ENCODE measurements at regions not wholly inside any gene's neighbourhood (a gene's known extent, or its start where the extent isn't known, plus 50 kb on each side); places are given as distances from the start of the nearest gene placed in this dataset.
"Not testable (repeated sequence)": the region's sequence is repeated elsewhere in the genome, so short reads cannot be mapped to it uniquely, and the experiment has no call there.

DNA sequence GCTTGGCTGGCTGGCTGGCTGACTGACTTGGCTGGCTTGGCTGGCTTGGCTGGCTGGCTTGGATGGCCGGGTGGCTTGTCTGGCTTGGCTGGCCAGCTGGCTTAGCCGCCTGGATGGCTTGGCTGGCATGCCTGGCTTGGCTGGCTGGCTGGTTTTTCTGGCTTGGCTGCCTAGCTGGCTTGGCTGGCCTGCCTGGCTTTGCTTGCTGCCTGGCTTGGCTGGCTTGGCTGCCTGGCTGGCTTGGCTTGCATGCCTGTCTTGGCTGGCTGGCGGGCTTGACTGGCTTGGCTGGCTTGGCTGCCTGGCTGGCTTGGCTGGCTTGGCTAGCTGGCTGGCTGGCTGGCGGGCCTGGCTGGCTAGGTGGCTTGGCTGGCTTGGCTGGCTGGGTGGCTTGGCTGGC lies 2830.5 kb downstream of the RPIA start:
- DNase-seq (ENCODE audit: low spot score), result not testable (repeated sequence)

- DNase-seq (ENCODE audit: low spot score), result not testable (repeated sequence)
Observed at GRCh38 chr2:91522877-91523276, 2831.4 kb downstream of the RPIA start.

DNA sequence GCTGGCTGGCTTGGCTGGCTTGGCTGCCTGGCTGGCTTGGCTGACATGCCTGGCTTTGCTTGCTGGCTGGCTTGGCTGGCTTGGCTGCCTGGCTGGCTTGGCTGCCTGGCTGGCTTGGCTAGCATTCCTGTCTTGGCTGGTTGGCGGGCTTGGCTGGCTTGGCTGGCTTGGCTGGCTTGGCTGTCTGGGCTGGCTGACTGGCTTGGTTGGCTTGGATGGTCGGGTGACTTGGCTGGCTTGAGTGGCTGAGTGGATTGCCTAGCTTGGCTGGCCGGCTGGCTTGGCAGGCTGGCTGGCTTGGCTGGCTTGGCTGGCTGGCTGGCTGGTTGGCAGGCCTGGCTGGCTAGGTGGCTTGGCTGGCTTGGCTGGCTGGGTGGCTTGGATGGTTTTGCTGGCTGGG lies 2832.3 kb downstream of the RPIA start:
- DNase-seq (ENCODE audit: low spot score), result not testable (repeated sequence)

DNA sequence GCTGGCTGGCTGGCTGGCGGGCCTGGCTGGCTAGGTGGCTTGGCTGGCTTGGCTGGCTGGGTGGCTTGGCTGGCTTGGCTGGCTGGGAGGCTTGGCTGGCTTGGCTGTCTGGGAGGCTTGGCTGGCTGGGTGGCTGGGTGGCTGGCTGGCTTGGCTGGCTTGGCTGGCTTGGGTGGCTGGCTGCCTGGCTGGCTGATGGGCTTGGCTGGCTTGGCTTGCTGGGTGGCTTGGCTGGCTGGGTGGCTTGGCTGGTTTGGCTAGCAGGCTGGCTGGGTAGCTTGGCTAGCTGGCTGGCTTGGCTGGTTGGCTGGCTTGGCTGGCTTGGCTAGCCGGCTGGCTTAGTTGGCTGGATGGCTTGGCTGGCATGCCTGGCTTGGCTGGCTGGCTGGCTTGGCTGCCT lies 2834.1 kb downstream of the RPIA start:
- not testable (repeated sequence) for DNase-seq (ENCODE audit: low spot score)

GRCh38 chr2:91526083-91526482 lies 2834.6 kb downstream of the RPIA start:
- DNase-seq (ENCODE audit: low spot score), result not testable (repeated sequence)

DNA sequence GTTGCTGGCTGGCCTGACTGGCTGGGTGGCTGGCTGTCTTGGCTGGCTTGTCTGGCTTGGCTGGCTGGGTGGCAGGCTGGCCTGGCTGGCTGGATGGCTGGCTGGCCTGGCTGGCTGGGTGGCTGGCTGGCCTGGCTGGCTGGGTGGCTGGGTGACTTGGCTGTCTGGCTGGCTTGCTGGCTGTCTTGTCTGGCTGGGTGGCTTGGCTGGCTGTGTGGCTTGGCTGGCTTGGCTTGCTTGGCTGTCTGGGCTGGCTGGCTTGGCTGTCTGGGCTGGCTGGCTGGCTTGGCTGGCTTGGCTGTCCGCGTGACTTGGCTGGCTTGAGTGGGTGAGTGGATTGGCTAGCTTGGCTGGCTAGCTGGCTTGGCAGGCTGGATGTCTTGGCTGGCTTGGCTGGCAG lies 2835.6 kb downstream of the RPIA start:
- not testable (repeated sequence) for DNase-seq (ENCODE audit: low spot score)

DNA sequence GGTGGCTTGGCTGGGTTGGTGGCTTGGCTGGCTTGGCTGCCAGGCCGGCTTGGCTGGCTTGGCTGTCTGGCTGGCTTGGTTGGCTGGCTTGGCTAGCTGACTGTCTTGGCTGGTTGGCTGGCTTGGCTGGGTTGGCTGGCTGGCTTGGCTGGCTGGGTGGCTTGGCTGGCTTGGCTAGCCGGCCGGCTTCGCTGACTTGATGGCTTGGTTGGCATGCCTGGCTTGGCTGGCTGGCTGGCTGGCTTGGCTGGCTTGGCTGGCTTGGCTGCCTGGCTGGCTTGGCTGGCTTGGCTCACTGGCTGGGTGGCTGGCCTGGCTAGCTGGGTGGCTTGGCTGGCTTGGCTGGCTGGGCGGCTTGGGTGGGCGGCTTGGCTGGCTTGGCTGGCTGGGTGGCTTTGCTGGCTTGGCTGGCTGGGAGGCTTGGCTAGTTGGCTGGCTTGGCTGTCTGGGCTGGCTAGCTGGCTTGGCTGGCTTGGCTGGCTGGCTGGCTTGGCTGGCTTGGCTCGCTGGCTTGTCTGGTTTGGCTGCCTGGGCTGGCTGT lies 2836.1 kb downstream of the RPIA start:
- DNase-seq (ENCODE audit: low spot score), result not testable (repeated sequence)

- not testable (repeated sequence) for DNase-seq (ENCODE audit: low spot score)
Observed at GRCh38 chr2:91528361-91528760, 2836.9 kb downstream of the RPIA start.

DNA sequence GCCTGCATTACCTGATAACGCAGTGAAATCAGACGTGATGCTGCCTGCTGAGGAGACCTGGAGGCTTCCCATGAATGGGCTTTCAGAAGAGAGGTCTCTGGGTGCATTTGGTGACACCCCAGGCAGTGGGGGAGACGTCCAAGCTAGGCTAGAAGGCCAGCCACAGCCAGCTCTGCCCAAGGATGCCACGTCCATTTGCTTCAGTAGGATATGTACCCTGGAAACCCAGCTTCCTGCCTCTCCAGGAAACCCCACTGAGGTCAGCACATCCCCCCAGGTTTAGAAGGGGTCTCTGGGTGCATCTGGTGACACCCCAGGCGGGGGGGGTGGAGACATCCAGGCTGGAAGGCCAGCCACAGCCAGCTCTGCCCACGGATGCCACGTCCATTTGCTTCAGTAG lies 2844.6 kb downstream of the RPIA start:
- not testable (repeated sequence) for DNase-seq (ENCODE audit: low spot score)

DNA sequence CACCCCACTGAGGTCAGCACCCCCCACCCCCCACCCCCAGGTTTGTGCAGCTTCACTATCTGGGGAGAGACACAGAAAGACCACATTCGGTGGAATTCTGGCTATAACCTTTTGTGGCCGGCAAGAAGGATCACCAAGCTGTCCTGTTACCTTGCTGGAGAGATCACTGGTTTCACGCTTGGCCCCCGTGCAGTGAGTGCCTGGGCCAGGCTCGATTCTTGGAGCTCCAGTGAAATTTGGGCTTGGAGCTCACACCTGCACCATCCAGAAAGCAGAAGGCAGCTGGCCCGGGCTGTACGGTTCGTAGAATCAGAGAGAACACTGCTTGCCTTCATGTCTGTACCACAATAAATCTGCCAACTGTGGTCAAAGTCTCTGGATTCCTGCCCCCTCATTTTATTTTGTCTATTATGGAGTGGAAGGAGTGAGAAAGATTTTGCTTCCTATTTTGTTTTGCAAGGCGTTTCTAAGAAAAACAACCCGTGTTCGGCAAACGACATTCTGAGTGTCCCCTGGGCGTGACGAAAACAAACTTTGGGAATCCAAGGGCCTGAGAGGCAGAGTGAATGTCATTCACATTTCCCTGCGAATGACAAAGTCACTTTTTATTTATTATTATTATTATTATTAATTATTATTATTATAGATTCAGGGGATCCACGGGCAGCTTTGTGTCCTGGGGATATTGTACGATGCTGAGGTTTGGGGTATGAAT lies 2845.2 kb downstream of the RPIA start:
- DNase-seq (ENCODE audit: low spot score), result not testable (repeated sequence)

DNA sequence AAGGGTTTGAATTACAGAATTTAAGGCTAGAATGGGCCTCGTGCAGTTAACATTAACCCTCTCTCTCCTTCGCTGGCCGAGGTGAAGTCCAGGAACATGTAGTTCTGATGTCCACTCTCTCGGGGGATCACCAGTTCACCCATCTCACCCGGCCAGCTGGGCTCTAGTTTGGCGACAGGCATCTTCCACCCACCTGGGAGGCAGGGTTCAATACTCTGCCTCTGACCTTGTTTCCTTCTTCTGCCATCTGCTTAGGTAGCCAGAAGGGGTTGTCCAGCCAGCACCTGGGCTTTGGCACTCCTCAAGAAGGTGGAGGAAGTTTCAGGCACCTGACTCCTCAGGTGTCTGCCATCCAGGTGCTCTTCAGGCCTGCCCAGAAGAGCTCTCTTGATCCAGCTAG lies 2857.8 kb downstream of the RPIA start:
- DNase-seq (ENCODE audit: low spot score), result not testable (repeated sequence)

- DNase-seq (ENCODE audit: low spot score), result not testable (repeated sequence)
Observed at GRCh38 chr2:91558234-91558633, 2866.8 kb downstream of the RPIA start.

DNA sequence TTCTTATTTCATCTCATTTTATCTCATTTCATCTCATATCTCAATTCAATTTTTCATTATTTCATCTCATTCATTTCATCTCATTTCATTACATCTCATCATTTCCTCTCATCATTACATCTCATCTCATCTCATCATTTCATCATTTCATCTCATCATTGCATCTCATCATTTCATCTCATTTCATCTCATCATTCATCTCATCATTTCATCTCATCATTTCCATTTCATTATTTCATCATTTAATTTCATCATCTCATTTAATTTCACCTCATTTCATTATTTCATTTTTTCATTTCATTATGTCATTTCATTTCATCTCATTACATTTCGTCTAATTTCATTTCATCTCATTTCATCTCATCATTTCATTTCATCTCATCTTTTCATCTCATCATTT lies 2867.8 kb downstream of the RPIA start:
- DNase-seq (ENCODE audit: low spot score), result not testable (repeated sequence)

DNA sequence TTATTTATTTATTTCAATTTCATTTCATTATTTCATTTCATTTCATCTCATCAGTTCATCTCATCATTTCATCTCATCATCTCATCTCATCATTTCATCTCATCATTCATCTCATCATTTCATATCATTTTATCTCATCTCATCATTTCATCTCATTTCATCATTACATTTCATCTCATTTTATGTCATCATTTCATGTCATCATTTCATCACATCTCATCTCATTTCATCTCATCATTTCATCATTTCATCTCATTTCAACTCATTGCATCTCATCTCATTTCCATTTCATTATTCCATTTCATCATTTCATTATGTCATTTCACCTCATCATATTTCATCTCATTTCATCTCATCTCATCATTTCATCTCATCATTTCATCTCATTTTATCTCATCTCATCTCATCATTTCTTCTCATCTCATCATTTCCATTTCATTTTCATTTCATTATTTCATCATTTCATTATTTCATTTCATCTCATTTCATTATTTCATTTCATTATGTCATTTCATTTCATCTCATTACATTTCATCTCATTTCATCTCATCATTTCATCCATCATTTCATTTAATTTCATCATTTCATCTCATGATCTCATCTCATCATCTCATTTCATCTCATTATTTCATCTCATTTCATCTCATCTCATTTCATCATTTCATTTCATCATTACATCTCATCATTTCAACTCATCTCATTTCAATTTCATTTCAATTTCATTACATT lies 2868.6 kb downstream of the RPIA start:
- DNase-seq (ENCODE audit: low spot score), result not testable (repeated sequence)

- DNase-seq (ENCODE audit: low spot score), result not testable (repeated sequence)
Observed at GRCh38 chr2:91562184-91562583, 2870.7 kb downstream of the RPIA start.

DNA sequence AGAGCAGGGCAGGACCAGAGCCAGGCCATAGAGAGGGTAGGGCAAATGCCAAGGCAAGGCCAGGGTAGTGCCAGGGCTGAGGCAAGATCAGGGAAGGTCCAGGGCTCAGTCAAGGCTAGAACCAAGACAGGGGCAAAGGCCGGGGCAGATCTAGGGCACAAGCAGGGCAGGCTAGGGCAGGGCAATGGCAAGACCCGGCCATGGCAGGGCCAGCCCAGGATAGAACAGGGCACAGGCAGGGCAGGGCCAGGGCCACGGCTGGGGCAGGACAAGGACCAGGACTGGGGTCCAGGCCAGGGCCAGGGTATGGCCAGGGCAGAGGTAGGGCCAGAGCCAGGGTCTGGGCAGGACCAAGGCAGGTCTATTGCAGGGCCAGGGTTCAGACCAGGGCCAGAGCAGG lies 2873.2 kb downstream of the RPIA start:
- DNase-seq (ENCODE audit: low spot score), result not testable (repeated sequence)

GRCh38 chr2:91565689-91566430 lies 2874.4 kb downstream of the RPIA start:
- not testable (repeated sequence) for DNase-seq (ENCODE audit: low spot score)

GRCh38 chr2:91566611-91567010 lies 2875.1 kb downstream of the RPIA start:
- DNase-seq (ENCODE audit: low spot score), result not testable (repeated sequence)

- not testable (repeated sequence) for DNase-seq (ENCODE audit: low spot score)
Observed at GRCh38 chr2:91567546-91568335, 2876.3 kb downstream of the RPIA start.

DNA sequence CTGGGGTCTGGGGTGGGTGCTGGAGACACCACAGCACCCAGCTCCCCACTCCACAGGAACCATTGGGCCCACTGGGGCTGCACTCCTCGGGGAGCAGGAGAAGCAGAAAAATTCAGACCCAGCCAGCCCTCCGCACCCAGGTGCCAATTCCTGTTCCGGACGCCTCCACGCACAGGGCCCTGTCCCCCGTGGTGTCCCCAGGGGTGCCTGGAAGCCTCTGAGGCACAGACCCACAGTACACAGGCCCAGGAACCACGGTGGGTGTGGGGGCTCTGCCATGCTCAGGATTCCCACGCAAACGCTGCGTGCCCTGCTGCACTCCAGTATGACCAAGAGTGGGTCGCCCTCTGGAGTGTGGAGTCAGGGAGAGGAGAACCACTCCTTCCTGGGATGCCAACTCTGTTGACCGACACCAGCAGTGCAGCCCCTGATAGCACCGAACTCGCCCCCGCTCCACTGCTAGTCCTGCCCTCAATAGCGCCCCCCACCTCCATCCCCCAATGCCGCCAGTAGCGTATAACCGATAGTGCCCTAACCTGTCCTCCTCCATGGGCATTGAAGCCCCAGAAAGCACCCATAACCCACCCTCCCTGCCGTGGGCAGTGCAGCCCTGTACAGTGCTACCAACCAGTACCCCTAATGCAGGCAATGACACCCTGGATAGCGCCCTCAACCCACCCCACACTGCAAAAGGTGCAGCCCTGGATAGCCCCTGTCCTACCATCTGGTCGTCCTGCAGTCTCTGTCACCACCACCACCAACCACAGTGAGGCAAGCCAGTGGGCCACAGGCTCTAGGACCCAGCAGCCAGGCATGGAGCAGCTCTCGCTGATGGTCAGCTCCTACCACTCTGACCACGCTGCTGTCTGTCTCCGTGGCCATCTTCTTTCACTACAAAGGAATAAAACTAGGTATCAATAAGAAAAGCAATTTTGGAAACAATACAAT lies 2877.2 kb downstream of the RPIA start:
- DNase-seq (ENCODE audit: low spot score), result not testable (repeated sequence)

All from AG20443 (cell line).